Mesenchymal stem cell (in vitro differentiated cells and primary cell): ENCODE measurements at regions not wholly inside any gene's neighbourhood (a gene's known extent, or its start where the extent isn't known, plus 50 kb on each side); places are given as distances from the start of the nearest gene placed in this dataset.
"Not testable (repeated sequence)": the region's sequence is repeated elsewhere in the genome, so short reads cannot be mapped to it uniquely, and the experiment has no call there.

Experiments
- DNase-seq: peaks from one replicate; pipeline ENCODE4 v3.0.0-alpha.2; 2013
- H2AFZ ChIP-seq: one replicate; pipeline ENCODE4 v1.6.1; 2013; ENCODE audit warnings: low read depth, mild to moderate bottlenecking, control low read depth, inconsistent platforms, low read length, moderate library complexity
- H2AK5ac ChIP-seq: 2 replicates; pipeline ENCODE4 v1.6.1; 2013; ENCODE audit warnings: low read length, moderate library complexity, mild to moderate bottlenecking, inconsistent platforms; ENCODE audit not compliant: severe bottlenecking
- H2BK120ac ChIP-seq: one replicate; pipeline ENCODE4 v1.6.1; 2013; ENCODE audit warnings: low read depth, mild to moderate bottlenecking, inconsistent platforms, low read length, moderate library complexity
- H2BK12ac ChIP-seq, 2 experiments: one replicate each; pipeline ENCODE4 v1.6.1; 2013; ENCODE audit warnings: inconsistent platforms in 2 of 2, low read length in 2 of 2, mild to moderate bottlenecking in 2 of 2, moderate library complexity in 2 of 2, control low read depth in 1 of 2
- H2BK15ac ChIP-seq: one replicate; pipeline ENCODE4 v1.6.1; 2013; ENCODE audit warnings: mild to moderate bottlenecking, low read depth, inconsistent platforms; ENCODE audit not compliant: poor library complexity, severe bottlenecking
- H2BK5ac ChIP-seq: 2 replicates; pipeline ENCODE4 v1.6.1; 2013; ENCODE audit warnings: low read depth, mild to moderate bottlenecking, low read length, control low read depth, inconsistent platforms; ENCODE audit not compliant: poor library complexity, severe bottlenecking
- H3K14ac ChIP-seq, 2 experiments: one replicate each; pipeline ENCODE4 v1.6.1; 2013; ENCODE audit warnings: inconsistent platforms in 2 of 2, low read length in 2 of 2, control low read depth in 1 of 2, mild to moderate bottlenecking in 1 of 2, moderate library complexity in 1 of 2
- H3K18ac ChIP-seq, 2 experiments: one replicate each; pipeline ENCODE4 v1.6.1; 2013; ENCODE audit warnings: inconsistent platforms in 2 of 2, low read length in 2 of 2, control low read depth in 1 of 2, low read depth in 1 of 2, mild to moderate bottlenecking in 1 of 2
- H3K23ac ChIP-seq, 2 experiments: one replicate each; pipeline ENCODE4 v1.6.1; 2013; ENCODE audit warnings: inconsistent platforms in 2 of 2, low read length in 2 of 2, mild to moderate bottlenecking in 2 of 2, moderate library complexity in 2 of 2, control low read depth in 1 of 2
- H3K27ac ChIP-seq: 2 replicates; pipeline ENCODE4 v1.5.1; 2013; ENCODE audit warnings: mild to moderate bottlenecking, moderate library complexity, low read length, control low read depth, inconsistent platforms; ENCODE audit not compliant: poor library complexity, severe bottlenecking
- H3K27me3 ChIP-seq, 2 experiments: 2 replicates each; pipeline versions ENCODE4 v1.6.1 to v1.7.0; 2013; ENCODE audit warnings: low read length in 2 of 2, mild to moderate bottlenecking in 2 of 2, moderate library complexity in 2 of 2, control low read depth in 1 of 2, inconsistent platforms in 1 of 2; ENCODE audit not compliant: control insufficient read depth in 1 of 2, insufficient read depth in 1 of 2
- H3K36me3 ChIP-seq, 2 experiments: 2 replicates each; pipeline versions ENCODE4 v1.6.1 to v1.7.0; 2013; ENCODE audit warnings: low read length in 2 of 2, control low read depth in 1 of 2, inconsistent platforms in 1 of 2, low read depth in 1 of 2, mild to moderate bottlenecking in 1 of 2; ENCODE audit not compliant: insufficient read depth in 2 of 2, control insufficient read depth in 1 of 2
- H3K4ac ChIP-seq, 2 experiments: one replicate each; pipeline ENCODE4 v1.6.1; 2013; ENCODE audit warnings: inconsistent platforms in 2 of 2, low read length in 2 of 2, mild to moderate bottlenecking in 2 of 2, moderate library complexity in 2 of 2, control low read depth in 1 of 2, low read depth in 1 of 2
- H3K4me1 ChIP-seq: 2 replicates; pipeline ENCODE4 v1.6.1; 2013; ENCODE audit warnings: low read depth, low read length, control low read depth; ENCODE audit not compliant: control insufficient read depth, insufficient read depth
- H3K4me2 ChIP-seq: 2 replicates; pipeline ENCODE4 v1.6.1; 2013; ENCODE audit warnings: low read length, mild to moderate bottlenecking, inconsistent platforms; ENCODE audit not compliant: poor library complexity, severe bottlenecking
- H3K4me3 ChIP-seq, 2 experiments: 2 replicates each; pipeline versions ENCODE4 v1.5.1 to v1.7.0; 2013; ENCODE audit warnings: low read length in 2 of 2, mild to moderate bottlenecking in 2 of 2, control low read depth in 1 of 2, low read depth in 1 of 2; ENCODE audit not compliant: insufficient read depth in 1 of 2
- H3K79me1 ChIP-seq: replicated peaks from 2 replicates; pipeline ENCODE4 v1.6.1; 2013; ENCODE audit warnings: mild to moderate bottlenecking, control low read depth, low read length, inconsistent platforms; ENCODE audit not compliant: poor library complexity, severe bottlenecking
- H3K9ac ChIP-seq: 2 replicates; pipeline ENCODE4 v1.7.0; 2013; ENCODE audit warnings: mild to moderate bottlenecking, low read length, moderate library complexity
- H3K9me3 ChIP-seq: 2 replicates; pipeline ENCODE4 v1.7.0; 2013; ENCODE audit warnings: mild to moderate bottlenecking, low read length; ENCODE audit not compliant: control insufficient read depth
- H4K8ac ChIP-seq: one replicate; pipeline ENCODE4 v1.6.1; 2013; ENCODE audit warnings: inconsistent platforms, mild to moderate bottlenecking, low read length, moderate library complexity
- H4K91ac ChIP-seq: one replicate; pipeline ENCODE4 v1.6.1; 2013; ENCODE audit warnings: mild to moderate bottlenecking, low read length, inconsistent platforms
- WGBS: methylation state at CpG from one replicate; pipeline ENCODE4 v1.1.7; 2013; ENCODE audit warnings: mixed read lengths; 5-methylcytosine and 5-hydroxymethylcytosine counted together

DNA sequence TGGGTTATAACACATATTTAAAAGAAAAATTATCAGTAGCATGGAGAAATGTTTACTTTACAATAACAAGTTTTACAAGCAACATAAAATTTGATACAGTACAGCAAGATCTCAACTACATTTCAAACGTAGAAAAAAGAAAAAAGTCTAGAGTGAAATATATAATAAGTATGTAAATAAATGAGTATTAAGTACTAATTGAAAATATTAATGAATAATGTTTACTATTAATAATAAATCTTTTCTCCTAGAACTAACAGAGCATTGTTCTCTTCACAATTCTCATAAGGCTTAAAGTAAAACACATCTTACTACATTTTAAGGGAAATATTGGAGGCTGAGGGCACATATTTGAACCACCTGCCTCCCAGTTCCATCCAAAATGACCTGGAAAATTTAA, 72.1 kb downstream of the TMEM212 start:
- no peak overlapping the region for H4K91ac ChIP-seq
- no CpG with 5 or more reads among the region's 1 CpG for WGBS
- no peak overlapping the region for H2BK12ac ChIP-seq

DNA sequence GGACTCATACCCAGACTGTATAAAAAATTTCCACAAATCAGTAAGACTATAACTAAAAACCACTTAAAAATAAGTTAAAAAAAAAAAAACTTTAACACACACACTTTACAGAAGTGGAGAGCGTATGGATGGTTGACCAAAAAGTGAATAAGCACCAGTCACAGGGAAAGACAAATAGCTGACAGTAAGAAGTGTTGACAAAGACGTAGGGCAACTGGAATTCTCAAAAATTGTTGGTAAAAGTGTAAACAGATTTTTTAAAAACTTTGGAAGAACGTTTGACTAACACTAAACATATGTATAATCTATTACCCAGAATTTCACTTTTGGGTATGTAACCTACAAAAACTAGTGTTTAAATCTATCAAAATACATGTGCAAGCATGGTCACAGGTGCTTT, 73.7 kb downstream of the TMEM212 start:
- H3K9ac ChIP-seq = no peak overlapping the region
- no peak overlapping the region for H2BK120ac ChIP-seq
- H3K36me3 ChIP-seq = no peaks in the 10 kb centered on the region
- H3K4me2 ChIP-seq = no peak overlapping the region
- H3K79me1 ChIP-seq = no peaks in the 10 kb centered on the region
- H4K8ac ChIP-seq = no peak overlapping the region
- 100% methylated on average over 1 of the region's 3 CpGs for WGBS
- no peaks in the 10 kb centered on the region for H3K4me1 ChIP-seq
- no peak overlapping the region for H3K18ac ChIP-seq
- H3K27ac ChIP-seq = no peak overlapping the region
- no peak overlapping the region for H2BK5ac ChIP-seq
- no peak overlapping the region for H3K23ac ChIP-seq
- no peak overlapping the region for H2AFZ ChIP-seq
- H3K4ac ChIP-seq = no peak overlapping the region
- no peak overlapping the region for H2AK5ac ChIP-seq
- H3K27me3 ChIP-seq = no peaks in the 10 kb centered on the region
- no peak overlapping the region for H4K91ac ChIP-seq
- no peak overlapping the region for H3K4me3 ChIP-seq
- H3K9me3 ChIP-seq = peaks cover 3% of the 10 kb centered on the region
- H2BK12ac ChIP-seq = no peak overlapping the region
- H2BK15ac ChIP-seq = no peak overlapping the region
- no peak for DNase-seq
- no peak overlapping the region for H3K14ac ChIP-seq

More for the DNA sequence above, 72.1 kb downstream of the TMEM212 start:
- H3K9ac ChIP-seq = no peak overlapping the region
- no peak overlapping the region for H2BK5ac ChIP-seq
- H3K23ac ChIP-seq = no peak overlapping the region
- no peak overlapping the region for H3K4me2 ChIP-seq
- H3K36me3 ChIP-seq = no peaks in the 10 kb centered on the region
- no peak overlapping the region for H2BK15ac ChIP-seq
- H3K4me1 ChIP-seq = no peaks in the 10 kb centered on the region
- no peak overlapping the region for H3K14ac ChIP-seq
- H3K18ac ChIP-seq = no peak overlapping the region
- H3K27me3 ChIP-seq = no peaks in the 10 kb centered on the region
- no peak overlapping the region for H2AK5ac ChIP-seq
- no peaks in the 10 kb centered on the region for H3K79me1 ChIP-seq
- H2BK120ac ChIP-seq = no peak overlapping the region
- H3K4me3 ChIP-seq = no peak overlapping the region
- H4K8ac ChIP-seq = no peak overlapping the region
- DNase-seq = no peak
- H3K4ac ChIP-seq = no peak overlapping the region
- peaks cover 3% of the 10 kb centered on the region for H3K9me3 ChIP-seq
- H3K27ac ChIP-seq = no peak overlapping the region
- H2AFZ ChIP-seq = no peak overlapping the region

DNA sequence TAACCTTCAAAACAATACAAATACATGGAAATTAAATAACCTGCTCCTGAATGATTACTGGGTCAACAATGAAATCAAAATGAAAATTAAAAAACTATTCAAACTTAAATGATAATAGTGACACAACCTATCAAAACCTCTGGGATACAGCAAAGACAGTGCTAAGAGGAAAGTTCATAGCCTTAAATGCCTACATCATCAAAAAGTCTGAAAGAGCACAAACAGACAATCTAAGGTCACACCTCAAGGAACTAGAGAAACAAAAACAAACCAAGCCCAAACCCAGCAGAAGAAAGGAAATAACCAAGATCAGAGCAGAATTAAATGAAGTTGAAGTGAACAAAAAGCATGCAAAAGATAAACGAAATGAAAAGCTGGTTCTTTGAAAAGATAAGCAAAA, 79.5 kb downstream of the TMEM212 start:
- not testable (repeated sequence) for H4K91ac ChIP-seq, H3K79me1 ChIP-seq, DNase-seq, H3K4me2 ChIP-seq, H3K36me3 ChIP-seq, H2BK12ac ChIP-seq, H3K9ac ChIP-seq, H3K4me1 ChIP-seq, H2AK5ac ChIP-seq, H3K27me3 ChIP-seq, H3K14ac ChIP-seq, H4K8ac ChIP-seq, H3K23ac ChIP-seq, H3K27ac ChIP-seq, H3K18ac ChIP-seq, H2BK5ac ChIP-seq, H3K4ac ChIP-seq, H2AFZ ChIP-seq, H2BK15ac ChIP-seq, H3K4me3 ChIP-seq, H2BK120ac ChIP-seq
- H3K9me3 ChIP-seq = peaks cover 14% of the 10 kb centered on the region
- WGBS = 88% methylated on average over 1 of the region's 1 CpG

DNA sequence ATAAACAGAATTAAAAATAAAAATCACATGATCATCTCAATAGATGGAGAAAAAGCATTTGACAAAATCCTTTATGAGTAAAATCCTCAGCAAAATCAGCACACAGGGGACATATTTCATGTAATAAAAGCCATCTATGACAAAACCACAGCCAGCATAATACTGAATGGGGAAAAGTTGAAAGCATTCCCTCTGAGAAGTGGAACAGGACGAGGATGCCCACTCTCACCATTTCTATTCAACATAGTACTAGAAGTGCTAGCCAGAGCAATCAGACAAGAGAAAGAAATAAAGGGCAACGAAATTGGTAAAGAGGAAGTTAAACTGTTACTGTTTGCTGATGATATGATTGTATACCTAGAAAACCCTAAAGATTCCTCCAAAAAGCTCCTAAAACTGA, 80.5 kb downstream of the TMEM212 start:
- H3K23ac ChIP-seq, H3K4me2 ChIP-seq, H2BK15ac ChIP-seq, H3K27ac ChIP-seq, H3K14ac ChIP-seq, H2BK12ac ChIP-seq, H2AFZ ChIP-seq, H4K91ac ChIP-seq, H2AK5ac ChIP-seq, H3K36me3 ChIP-seq, DNase-seq, H3K4me3 ChIP-seq, H3K18ac ChIP-seq, H2BK120ac ChIP-seq, H3K4me1 ChIP-seq, H4K8ac ChIP-seq, H3K9ac ChIP-seq, H3K79me1 ChIP-seq, H3K27me3 ChIP-seq, H3K4ac ChIP-seq, H2BK5ac ChIP-seq: not testable (repeated sequence)
- WGBS = no CpG with 5 or more reads among the region's 2 CpGs
- peaks cover 14% of the 10 kb centered on the region for H3K9me3 ChIP-seq
